Panc1 (cell line): ENCODE measurements at regions not wholly inside any gene's neighbourhood (a gene's known extent, or its start where the extent isn't known, plus 50 kb on each side); places are given as distances from the start of the nearest gene placed in this dataset.
"Not testable (repeated sequence)": the region's sequence is repeated elsewhere in the genome, so short reads cannot be mapped to it uniquely, and the experiment has no call there.

ENCODE experiments used
- ATAC-seq: fragments of 200-7000 bp; cut with Tn5 transposase; 2 replicates; pipeline ENCODE4 v1.9.1; 2020; ENCODE audit warnings: mild to moderate bottlenecking, moderate library complexity
- BruUV-seq: library from RNA; stranded (reverse); fragments of 400-500 nt; replicated peaks from 2 replicates; lab custom pipeline; 2021; lab: Mats Ljungman, UMichigan
- CTCF ChIA-PET: fragments of 300-600 bp; sonication (Branson Sonifier 250); formaldehyde crosslinking; loops from one replicate; lab custom pipeline; 2022; ENCODE audit warnings: antibody characterized with exemption; lab: Charles Lee
- POLR2A ChIA-PET: fragments of 300-600 bp; sonication (Branson Sonifier 250); formaldehyde crosslinking; loops from one replicate; lab custom pipeline; 2022; ENCODE audit warnings: antibody characterized with exemption; lab: Charles Lee
- DNase-seq: peaks from one replicate; pipeline ENCODE4 v3.0.0-alpha.2; 2010; ENCODE audit warnings: low read depth, low spot score
- H3K27ac ChIP-seq: 2 replicates; pipeline ENCODE4 v1.5.1; 2011; ENCODE audit warnings: mild to moderate bottlenecking, low read length, inconsistent platforms
- H3K27me3 ChIP-seq: fragments of 200-500 bp; sonication (Bioruptor generic); 2 replicates; pipeline ENCODE4 v1.6.0; 2014; ENCODE audit warnings: low read length, inconsistent platforms; ENCODE audit not compliant: control insufficient read depth, insufficient read depth
- H3K36me3 ChIP-seq: fragments of 200-500 bp; sonication (Bioruptor generic); 2 replicates; pipeline ENCODE4 v1.5.1; 2014; ENCODE audit warnings: inconsistent platforms, mild to moderate bottlenecking, low read length, moderate library complexity; ENCODE audit not compliant: control insufficient read depth, insufficient read depth
- H3K4me1 ChIP-seq: 2 replicates; pipeline ENCODE4 v1.5.1; 2011; ENCODE audit warnings: inconsistent platforms, mild to moderate bottlenecking, low read length, moderate library complexity; ENCODE audit not compliant: control insufficient read depth, insufficient read depth
- H3K4me3 ChIP-seq, 2 experiments: 2 replicates each; pipeline ENCODE4 v1.5.1; 2011 to 2012; ENCODE audit warnings: low read depth in 2 of 2, low read length in 2 of 2, mild to moderate bottlenecking in 2 of 2, inconsistent platforms in 1 of 2, moderate library complexity in 1 of 2
- H3K9me3 ChIP-seq: fragments of 200-500 bp; sonication (Bioruptor generic); 2 replicates; pipeline ENCODE4 v1.5.1; 2014; ENCODE audit warnings: low read depth, mild to moderate bottlenecking, inconsistent platforms, low read length, moderate library complexity; ENCODE audit not compliant: control insufficient read depth, insufficient read depth
- POLR2AphosphoS5 ChIP-seq: IDR thresholded peaks from 2 replicates; pipeline ENCODE4 v1.6.1; 2012; ENCODE audit warnings: mild to moderate bottlenecking, low read depth, low read length, moderate library complexity
- SIN3A ChIP-seq: IDR thresholded peaks from 2 replicates; pipeline ENCODE4 v1.6.1; 2012; ENCODE audit warnings: low read depth, mild to moderate bottlenecking, low read length, moderate library complexity, borderline replicate concordance; ENCODE audit not compliant: insufficient read depth
- TCF7L2 ChIP-seq: IDR thresholded peaks from 2 replicates; pipeline ENCODE4 v1.6.1; 2011; ENCODE audit warnings: mild to moderate bottlenecking, low read depth, low read length, inconsistent platforms
- in situ Hi-C: cut with HindIII; loops from 2 replicates; pipeline ENCODE4 v1.10.0; 2016; ENCODE audit warnings: low sequenced_read_pairs, low pct_unique_long_range_greater_than_20kb
- intact Hi-C: fragments of 100-400 bp; cut with micrococcal nuclease; formaldehyde crosslinking; loops from one replicate; pipeline ENCODE4 v1.10.0; 2022; ENCODE audit not compliant: unreplicated experiment
- TF ChIP-seq, protein P1 (sequence below), 2 experiments: IDR thresholded peaks; 2 replicates each; pipeline ENCODE4 v1.6.1; 2011 to 2012; ENCODE audit warnings: low read depth in 2 of 2, control low read depth in 1 of 2, low read length in 1 of 2, mild to moderate bottlenecking in 1 of 2, moderate library complexity in 1 of 2; ENCODE audit not compliant: insufficient read depth in 1 of 2
- TF ChIP-seq, protein P2 (sequence below): fragments of 450-650 bp; IDR thresholded peaks from 2 replicates; pipeline ENCODE4 v1.5.1; 2017; ENCODE audit warnings: mild to moderate bottlenecking

DNA sequence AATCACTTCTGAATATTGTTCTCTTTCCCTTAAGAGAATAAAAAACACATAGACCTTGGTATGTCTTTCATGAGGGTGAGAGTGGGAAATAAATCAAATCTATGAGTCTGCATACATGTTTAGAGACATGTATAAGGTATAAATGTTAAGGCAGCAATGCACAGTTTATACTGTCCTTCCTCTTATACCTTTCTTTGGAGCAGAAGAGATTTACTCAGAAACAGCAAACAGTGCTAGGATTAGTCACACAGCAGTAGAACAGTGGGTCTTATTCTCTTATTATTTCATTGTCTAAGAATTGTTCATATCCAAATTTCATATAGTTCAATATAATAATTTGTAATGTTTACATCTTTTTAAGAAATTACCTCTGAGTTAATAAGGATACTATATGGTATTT, 126.7 kb upstream of the TMEM196 start:
- Histone ChIP-seq H3K27ac (no peak overlapping the region), H3K36me3 (no peaks in the 10 kb centered on the region), H3K27me3 (no peaks in the 10 kb centered on the region), H3K9me3 (peaks cover 2% of the 10 kb centered on the region; the same call in 1 of the 2 replicates), H3K4me1 (no peaks in the 10 kb centered on the region), H3K4me3 (no peak overlapping the region)
- CTCF ChIA-PET, result no interaction called here
- ATAC-seq (no peak), DNase-seq (no peak)
- no TSS peak for BruUV-seq
- intact Hi-C loops (no loop called here), in situ Hi-C loops (no loop called here)
- POLR2A ChIA-PET, result no interaction called here
- TF ChIP-seq TCF7L2 (no peak), POLR2AphosphoS5 (no peak), SIN3A (no peak)
- TF ChIP-seq, protein P1, sequence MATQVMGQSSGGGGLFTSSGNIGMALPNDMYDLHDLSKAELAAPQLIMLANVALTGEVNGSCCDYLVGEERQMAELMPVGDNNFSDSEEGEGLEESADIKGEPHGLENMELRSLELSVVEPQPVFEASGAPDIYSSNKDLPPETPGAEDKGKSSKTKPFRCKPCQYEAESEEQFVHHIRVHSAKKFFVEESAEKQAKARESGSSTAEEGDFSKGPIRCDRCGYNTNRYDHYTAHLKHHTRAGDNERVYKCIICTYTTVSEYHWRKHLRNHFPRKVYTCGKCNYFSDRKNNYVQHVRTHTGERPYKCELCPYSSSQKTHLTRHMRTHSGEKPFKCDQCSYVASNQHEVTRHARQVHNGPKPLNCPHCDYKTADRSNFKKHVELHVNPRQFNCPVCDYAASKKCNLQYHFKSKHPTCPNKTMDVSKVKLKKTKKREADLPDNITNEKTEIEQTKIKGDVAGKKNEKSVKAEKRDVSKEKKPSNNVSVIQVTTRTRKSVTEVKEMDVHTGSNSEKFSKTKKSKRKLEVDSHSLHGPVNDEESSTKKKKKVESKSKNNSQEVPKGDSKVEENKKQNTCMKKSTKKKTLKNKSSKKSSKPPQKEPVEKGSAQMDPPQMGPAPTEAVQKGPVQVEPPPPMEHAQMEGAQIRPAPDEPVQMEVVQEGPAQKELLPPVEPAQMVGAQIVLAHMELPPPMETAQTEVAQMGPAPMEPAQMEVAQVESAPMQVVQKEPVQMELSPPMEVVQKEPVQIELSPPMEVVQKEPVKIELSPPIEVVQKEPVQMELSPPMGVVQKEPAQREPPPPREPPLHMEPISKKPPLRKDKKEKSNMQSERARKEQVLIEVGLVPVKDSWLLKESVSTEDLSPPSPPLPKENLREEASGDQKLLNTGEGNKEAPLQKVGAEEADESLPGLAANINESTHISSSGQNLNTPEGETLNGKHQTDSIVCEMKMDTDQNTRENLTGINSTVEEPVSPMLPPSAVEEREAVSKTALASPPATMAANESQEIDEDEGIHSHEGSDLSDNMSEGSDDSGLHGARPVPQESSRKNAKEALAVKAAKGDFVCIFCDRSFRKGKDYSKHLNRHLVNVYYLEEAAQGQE (IDR thresholded peaks at IDR 0.05; ENCODE audit: insufficient read depth in 1 of 2, low read depth in 2 of 2, low read length in 1 of 2), result no peak
- TF ChIP-seq, protein P2, sequence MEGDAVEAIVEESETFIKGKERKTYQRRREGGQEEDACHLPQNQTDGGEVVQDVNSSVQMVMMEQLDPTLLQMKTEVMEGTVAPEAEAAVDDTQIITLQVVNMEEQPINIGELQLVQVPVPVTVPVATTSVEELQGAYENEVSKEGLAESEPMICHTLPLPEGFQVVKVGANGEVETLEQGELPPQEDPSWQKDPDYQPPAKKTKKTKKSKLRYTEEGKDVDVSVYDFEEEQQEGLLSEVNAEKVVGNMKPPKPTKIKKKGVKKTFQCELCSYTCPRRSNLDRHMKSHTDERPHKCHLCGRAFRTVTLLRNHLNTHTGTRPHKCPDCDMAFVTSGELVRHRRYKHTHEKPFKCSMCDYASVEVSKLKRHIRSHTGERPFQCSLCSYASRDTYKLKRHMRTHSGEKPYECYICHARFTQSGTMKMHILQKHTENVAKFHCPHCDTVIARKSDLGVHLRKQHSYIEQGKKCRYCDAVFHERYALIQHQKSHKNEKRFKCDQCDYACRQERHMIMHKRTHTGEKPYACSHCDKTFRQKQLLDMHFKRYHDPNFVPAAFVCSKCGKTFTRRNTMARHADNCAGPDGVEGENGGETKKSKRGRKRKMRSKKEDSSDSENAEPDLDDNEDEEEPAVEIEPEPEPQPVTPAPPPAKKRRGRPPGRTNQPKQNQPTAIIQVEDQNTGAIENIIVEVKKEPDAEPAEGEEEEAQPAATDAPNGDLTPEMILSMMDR, result no peak

DNA sequence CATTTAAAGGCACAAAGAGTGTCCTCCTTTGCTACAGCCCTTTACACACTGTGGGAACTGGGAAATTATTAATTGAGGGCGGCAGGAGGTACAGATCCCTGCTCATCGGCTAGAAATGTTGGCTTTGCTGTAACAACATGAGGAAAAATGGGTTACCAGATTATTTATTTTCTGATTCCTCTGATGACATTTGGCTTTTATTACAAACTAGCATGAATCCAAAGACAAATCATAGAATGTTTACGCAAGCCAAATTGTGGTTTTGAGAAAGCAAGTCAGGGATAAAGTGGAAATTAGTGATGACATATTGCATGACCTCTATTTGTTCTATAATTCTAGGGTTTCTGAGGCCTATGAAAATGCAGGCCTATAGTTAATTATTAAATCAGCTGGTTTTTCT, 126.1 kb upstream of the TMEM196 start:
- Histone ChIP-seq H3K27ac (no peak overlapping the region), H3K9me3 (peaks cover 2% of the 10 kb centered on the region; the same call in 1 of the 2 replicates), H3K36me3 (no peaks in the 10 kb centered on the region), H3K4me3 (no peak overlapping the region), H3K27me3 (no peaks in the 10 kb centered on the region), H3K4me1 (no peaks in the 10 kb centered on the region)
- intact Hi-C loops, result no loop called here
- ChIA-PET POLR2A (no interaction called here), CTCF (no interaction called here)
- TF ChIP-seq POLR2AphosphoS5, result no peak
- TF ChIP-seq, protein P1 (IDR thresholded peaks at IDR 0.05; ENCODE audit: insufficient read depth in 1 of 2, low read depth in 2 of 2, low read length in 1 of 2), result no peak
- no peak for TF ChIP-seq TCF7L2
- TF ChIP-seq, protein P2, result no peak
- TF ChIP-seq SIN3A, result no peak
- in situ Hi-C loops, result no loop called here
- BruUV-seq, result no TSS peak
- ATAC-seq (no peak), DNase-seq (no peak)

DNA sequence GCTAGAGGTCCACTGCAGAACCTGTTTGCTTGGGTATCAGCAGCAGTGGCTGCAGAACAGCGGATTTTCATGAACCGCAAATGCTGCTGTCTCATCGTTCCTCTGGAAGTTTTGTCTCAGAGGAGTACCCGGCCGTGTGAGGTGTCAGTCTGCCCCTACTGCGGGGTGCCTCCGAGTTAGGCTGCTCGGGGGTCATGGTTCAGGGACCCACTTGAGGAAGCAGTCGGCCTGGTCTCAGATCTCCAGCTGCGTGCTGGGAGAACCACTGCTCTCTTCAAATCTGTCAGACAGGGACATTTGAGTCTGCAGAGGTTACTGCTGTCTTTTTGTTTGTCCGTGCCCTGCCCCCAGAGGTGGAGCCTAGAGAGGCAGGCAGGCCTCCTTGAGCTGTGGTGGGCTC, 109.5 kb upstream of the TMEM196 start:
- DNase-seq, BruUV-seq, CTCF ChIA-PET, H3K27me3 ChIP-seq, H3K4me3 ChIP-seq, H3K9me3 ChIP-seq, H3K27ac ChIP-seq, in situ Hi-C loops, H3K36me3 ChIP-seq, POLR2A ChIA-PET, ATAC-seq, H3K4me1 ChIP-seq, intact Hi-C loops: not testable (repeated sequence)
